ENCODE measurements at regions not wholly inside any gene's neighbourhood (a gene's known extent, or its start where the extent isn't known, plus 50 kb on each side); places are given as distances from the start of the nearest gene placed in this dataset.

DNA sequence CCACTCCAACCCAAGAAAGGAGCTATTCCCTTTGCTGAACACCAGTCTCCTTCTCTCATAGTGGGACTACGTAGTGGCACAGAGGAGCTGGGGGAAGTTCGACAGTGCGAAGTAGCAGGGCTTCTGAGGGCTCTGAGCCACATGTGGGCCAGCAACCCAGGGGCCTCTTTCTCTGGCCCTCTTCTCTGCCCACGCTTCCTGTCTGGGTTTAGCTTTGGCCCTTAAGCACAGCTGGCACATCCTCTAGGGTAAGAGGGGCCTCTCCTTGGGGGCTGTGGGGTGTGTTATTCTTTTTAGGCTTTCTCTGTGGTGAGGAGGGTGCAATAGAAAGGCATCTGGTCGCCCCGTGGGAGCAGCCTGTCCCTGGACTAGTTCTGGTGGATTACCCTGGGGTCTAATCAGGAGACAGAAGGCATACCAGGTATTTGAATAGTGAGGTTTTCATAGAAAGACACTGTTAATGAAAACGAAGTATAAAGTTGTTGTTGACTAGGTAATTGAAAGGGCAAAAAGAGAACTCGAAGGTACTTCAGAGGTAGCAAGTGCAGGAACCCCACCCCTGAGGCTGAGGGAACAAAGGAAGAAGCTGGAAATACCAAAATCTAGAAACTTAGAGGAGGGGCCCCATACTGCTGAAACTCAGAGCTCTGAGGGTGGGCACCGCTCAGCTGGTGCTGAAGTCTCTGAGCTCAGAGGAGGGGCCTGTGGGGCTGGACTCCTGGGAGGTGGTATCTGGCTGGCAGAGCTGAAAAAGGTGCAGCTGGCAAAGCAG is 151.9 kb upstream of the RPS6KA3 start:
- no peaks in the 10 kb centered on the region for H3K36me3 Mint-ChIP-seq
- Histone ChIP-seq H3K27ac (ENCODE audit: low read length) (peak overlapping the region; percentile 58), H3K9me3 (no peaks in the 10 kb centered on the region), H3K4me3 (ENCODE audit: control insufficient read depth in 1 of 2, extremely low read depth in 1 of 2, low read length in 1 of 2) (no peak overlapping the region), H3K4me1 (ENCODE audit: control insufficient read depth in 1 of 2, extremely low read depth in 1 of 2, insufficient read depth in 2 of 2, low read length in 2 of 2) (peaks cover 22 to 30% of the 10 kb centered on the region in 2 experiments), H3K27me3 (replicated peaks in 1 of 2; ENCODE audit: control insufficient read depth in 2 of 2, extremely low read depth in 1 of 2, insufficient read depth in 2 of 2, low read length in 1 of 2) (no peaks in the 10 kb centered on the region), H3K36me3 (ENCODE audit: control insufficient read depth in 2 of 2, extremely low read depth in 1 of 2, insufficient read depth in 1 of 2, low read length in 1 of 2) (no peaks in the 10 kb centered on the region)
- H3K4me1 Mint-ChIP-seq: peaks cover 43 to 64% (median 46%) of the 10 kb centered on the region in 3 donors
- ChIA-PET POLR2A (interaction anchor here (0.6 to 1.2 kb wide), 2 partner anchors 19 to 1452 kb away, joined by 3 read pairs; no protein-coding TSS in a partner anchor), CTCF (interaction anchor here in 1 of 2 donors (0.5 kb wide), 1 partner anchor 26 kb away, joined by 4 read pairs; no protein-coding TSS in a partner anchor)
- H3K4me3 Mint-ChIP-seq: peak overlapping the region in 1 of 3 donors; percentile 70
- H3K9me3 Mint-ChIP-seq: peaks cover 0 to 3% (median 0%) of the 10 kb centered on the region in 3 donors
- peak in 1 of 35 experiments; percentile 13 for DNase-seq
- no peaks in the 10 kb centered on the region for H3K27me3 Mint-ChIP-seq
- peak overlapping the region; percentile 85 to 88 for H3K27ac Mint-ChIP-seq
- WGBS (ENCODE audit: insufficient coverage): 20% methylated on average over 5 of the region's 9 CpGs
- ATAC-seq (replicated peaks in 1 of 4): peak; percentile 37 to 52 (median 38)

DNA sequence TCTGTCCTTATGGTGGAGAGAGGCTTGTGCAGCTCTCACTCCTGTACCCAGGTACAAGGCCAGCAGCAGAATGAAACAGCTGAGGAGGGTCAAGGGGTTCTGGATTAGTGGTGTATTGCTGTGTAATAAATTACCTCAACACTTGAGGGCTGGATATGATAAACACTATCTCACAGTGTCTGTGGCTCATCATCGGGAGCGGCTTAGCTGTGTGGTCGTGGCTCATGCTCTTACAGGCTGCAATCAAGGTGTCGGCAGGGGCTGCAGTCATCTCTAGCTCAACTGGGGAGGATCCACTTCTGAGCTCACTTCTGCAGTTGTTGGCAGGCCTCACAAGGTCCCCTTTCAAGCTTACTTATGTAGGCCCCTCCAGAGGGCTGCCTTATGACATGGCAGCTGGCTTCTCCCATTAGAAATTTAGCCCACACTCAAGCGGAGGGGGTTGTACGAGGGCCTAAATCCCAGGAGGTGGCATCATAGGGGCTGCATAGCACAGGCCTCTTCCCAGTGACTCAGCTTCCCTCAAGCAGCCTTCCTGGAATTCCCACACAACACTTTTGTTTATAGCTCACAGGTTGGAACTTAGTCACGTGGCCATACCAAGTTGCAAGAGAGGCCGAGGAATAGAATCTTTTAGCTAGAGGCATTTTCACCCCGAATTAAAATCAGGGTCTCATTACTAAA is 148.2 kb upstream of the RPS6KA3 start:
- ATAC-seq (replicated peaks in 1 of 4): peak in 1 of 4 experiments; percentile 18
- POLR2A ChIA-PET: interaction anchor here in 1 of 2 donors (0.9 kb wide), 1 partner anchor 161 kb away, joined by 3 read pairs; no protein-coding TSS in a partner anchor

DNA sequence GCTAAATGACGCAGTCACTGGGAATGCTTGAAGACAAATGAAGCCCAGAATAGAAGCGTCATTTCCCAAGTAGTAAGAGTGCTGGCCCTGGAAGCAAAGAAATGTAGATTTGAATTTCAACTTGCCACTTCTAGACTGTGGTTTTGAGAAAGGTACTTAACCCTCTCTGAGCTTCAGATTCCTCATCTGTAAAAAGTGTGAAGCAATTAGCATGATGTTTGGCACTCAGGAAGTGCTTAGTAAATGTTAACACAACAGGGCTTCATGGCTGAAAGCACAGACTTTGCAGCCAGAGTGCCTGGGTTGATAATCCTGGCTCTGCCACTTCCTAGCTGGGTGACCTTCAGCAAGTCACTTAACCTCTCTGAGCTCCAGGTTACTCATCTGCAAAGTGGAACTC is 147.4 kb upstream of the RPS6KA3 start:
- H3K36me3 ChIP-seq (ENCODE audit: control insufficient read depth in 2 of 2, extremely low read depth in 1 of 2, insufficient read depth in 1 of 2, low read length in 1 of 2): no peaks in the 10 kb centered on the region
- peak overlapping the region in 1 of 3 donors; percentile 73 for H3K4me3 Mint-ChIP-seq
- 24% methylated on average over 2 of the region's 2 CpGs for WGBS (ENCODE audit: insufficient coverage)
- DNase-seq: peak in 1 of 35 experiments; percentile 16
- H3K27me3 ChIP-seq (replicated peaks in 1 of 2; ENCODE audit: control insufficient read depth in 2 of 2, extremely low read depth in 1 of 2, insufficient read depth in 2 of 2, low read length in 1 of 2): no peaks in the 10 kb centered on the region
- CTCF ChIA-PET: interaction anchor here in 1 of 2 donors (1.0 kb wide), 1 partner anchor 161 kb away, joined by 3 read pairs; no protein-coding TSS in a partner anchor
- no peaks in the 10 kb centered on the region for H3K36me3 Mint-ChIP-seq
- peak overlapping the region; percentile 85 to 94 for H3K27ac Mint-ChIP-seq
- peak overlapping the region; percentile 75 for H3K27ac ChIP-seq (ENCODE audit: low read length)
- POLR2A ChIA-PET: no interaction called here
- peaks cover 0 to 6% (median 0%) of the 10 kb centered on the region in 3 donors for H3K9me3 Mint-ChIP-seq
- H3K27me3 Mint-ChIP-seq: no peaks in the 10 kb centered on the region
- H3K9me3 ChIP-seq: no peaks in the 10 kb centered on the region
- H3K4me1 ChIP-seq (ENCODE audit: control insufficient read depth in 1 of 2, extremely low read depth in 1 of 2, insufficient read depth in 2 of 2, low read length in 2 of 2): peaks cover 23 to 50% of the 10 kb centered on the region in 2 experiments
- H3K4me1 Mint-ChIP-seq: peaks cover 51 to 55% (median 53%) of the 10 kb centered on the region in 3 donors
- no peak overlapping the region for H3K4me3 ChIP-seq (ENCODE audit: control insufficient read depth in 1 of 2, extremely low read depth in 1 of 2, low read length in 1 of 2)
- ATAC-seq (replicated peaks in 1 of 4): no peak

More for the DNA sequence above, 148.2 kb upstream of the RPS6KA3 start:
- Mint-ChIP-seq H3K27me3 (no peaks in the 10 kb centered on the region), H3K36me3 (no peaks in the 10 kb centered on the region), H3K4me3 (no peak overlapping the region), H3K9me3 (peaks cover 0 to 6% (median 0%) of the 10 kb centered on the region in 3 donors), H3K4me1 (peaks cover 55 to 63% (median 57%) of the 10 kb centered on the region in 3 donors), H3K27ac (peak overlapping the region; percentile 85 to 94)
- H3K4me1 ChIP-seq (ENCODE audit: control insufficient read depth in 1 of 2, extremely low read depth in 1 of 2, insufficient read depth in 2 of 2, low read length in 2 of 2): peaks cover 24 to 53% of the 10 kb centered on the region in 2 experiments
- no peaks in the 10 kb centered on the region for H3K36me3 ChIP-seq (ENCODE audit: control insufficient read depth in 2 of 2, extremely low read depth in 1 of 2, insufficient read depth in 1 of 2, low read length in 1 of 2)
- WGBS (ENCODE audit: insufficient coverage): 39% methylated on average over 3 of the region's 9 CpGs
- no peaks in the 10 kb centered on the region for H3K27me3 ChIP-seq (replicated peaks in 1 of 2; ENCODE audit: control insufficient read depth in 2 of 2, extremely low read depth in 1 of 2, insufficient read depth in 2 of 2, low read length in 1 of 2)
- H3K9me3 ChIP-seq: no peaks in the 10 kb centered on the region
- no peak overlapping the region for H3K4me3 ChIP-seq (ENCODE audit: control insufficient read depth in 1 of 2, extremely low read depth in 1 of 2, low read length in 1 of 2)
- CTCF ChIA-PET: interaction anchor here (0.6 to 1.5 kb wide), 4 partner anchors 12 to 162 kb away, joined by 3 to 5 read pairs (median 4); no protein-coding TSS in a partner anchor
- peak overlapping the region; percentile 38 for H3K27ac ChIP-seq (ENCODE audit: low read length)
- peak in 2 of 35 experiments; percentile 25 to 32 for DNase-seq

DNA sequence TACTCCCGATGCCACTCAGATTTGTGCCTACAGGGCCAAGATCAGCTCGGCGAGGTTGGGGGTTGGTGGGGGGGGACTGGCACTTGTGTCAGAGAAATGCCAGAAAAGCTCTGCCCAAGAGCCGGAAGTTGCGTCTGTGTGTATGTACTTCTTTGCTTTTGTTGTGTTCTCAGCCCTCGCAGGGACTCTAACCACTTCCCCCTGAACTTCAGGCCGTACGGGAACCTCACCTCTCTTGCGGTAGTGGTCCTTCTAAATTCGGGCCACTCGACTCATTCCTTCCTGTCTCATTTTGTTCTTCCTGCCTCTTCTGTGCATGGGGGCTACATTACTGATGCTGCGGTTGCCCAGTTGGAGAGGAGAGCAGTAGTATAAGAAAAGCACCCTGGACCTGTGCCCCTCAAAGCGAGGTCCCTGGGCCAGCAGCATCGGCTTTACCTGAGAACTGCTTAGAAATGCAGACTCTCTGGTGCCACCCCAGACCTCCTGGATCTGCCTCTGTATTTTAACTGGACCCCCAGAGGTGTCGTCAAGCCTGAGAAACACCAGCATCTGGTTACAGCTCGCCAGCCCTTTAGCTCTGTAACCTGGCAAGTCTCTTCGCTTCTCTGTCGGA is 146.3 kb upstream of the RPS6KA3 start:
- DNase-seq (peak; percentile 33 to 86 (median 70)), ATAC-seq (replicated peaks in 1 of 4) (peak; percentile 75 to 94 (median 90))
- no peaks in the 10 kb centered on the region for H3K36me3 ChIP-seq (ENCODE audit: control insufficient read depth in 2 of 2, extremely low read depth in 1 of 2, insufficient read depth in 1 of 2, low read length in 1 of 2)
- no peaks in the 10 kb centered on the region for H3K36me3 Mint-ChIP-seq
- H3K9me3 ChIP-seq: no peaks in the 10 kb centered on the region
- WGBS (ENCODE audit: insufficient coverage): 17% methylated on average over 2 of the region's 18 CpGs
- H3K27me3 Mint-ChIP-seq: no peaks in the 10 kb centered on the region
- H3K4me3 Mint-ChIP-seq: peak overlapping the region; percentile 17 to 73 (median 65)
- H3K27me3 ChIP-seq (replicated peaks in 1 of 2; ENCODE audit: control insufficient read depth in 2 of 2, extremely low read depth in 1 of 2, insufficient read depth in 2 of 2, low read length in 1 of 2): no peaks in the 10 kb centered on the region
- H3K27ac Mint-ChIP-seq: peak overlapping the region; percentile 85 to 94
- CTCF ChIA-PET: interaction anchor here (0.7 to 1.4 kb wide), 2 partner anchors 25 to 157 kb away, joined by 3 read pairs; no protein-coding TSS in a partner anchor
- POLR2A ChIA-PET: interaction anchor here (0.5 to 0.7 kb wide), 3 partner anchors 12 to 525 kb away, joined by 3 to 15 read pairs (median 7); partner anchors contain the start of gene SH3KBP1 (in 1 of the 2)
- peaks cover 0 to 6% (median 1%) of the 10 kb centered on the region in 3 donors for H3K9me3 Mint-ChIP-seq
- peak overlapping the region; percentile 75 for H3K27ac ChIP-seq (ENCODE audit: low read length)
- peaks cover 19 to 40% of the 10 kb centered on the region in 2 experiments for H3K4me1 ChIP-seq (ENCODE audit: control insufficient read depth in 1 of 2, extremely low read depth in 1 of 2, insufficient read depth in 2 of 2, low read length in 2 of 2)
- H3K4me3 ChIP-seq (ENCODE audit: control insufficient read depth in 1 of 2, extremely low read depth in 1 of 2, low read length in 1 of 2): peak overlapping the region; percentile 1 to 34
- peaks cover 40 to 44% (median 42%) of the 10 kb centered on the region in 3 donors for H3K4me1 Mint-ChIP-seq

DNA sequence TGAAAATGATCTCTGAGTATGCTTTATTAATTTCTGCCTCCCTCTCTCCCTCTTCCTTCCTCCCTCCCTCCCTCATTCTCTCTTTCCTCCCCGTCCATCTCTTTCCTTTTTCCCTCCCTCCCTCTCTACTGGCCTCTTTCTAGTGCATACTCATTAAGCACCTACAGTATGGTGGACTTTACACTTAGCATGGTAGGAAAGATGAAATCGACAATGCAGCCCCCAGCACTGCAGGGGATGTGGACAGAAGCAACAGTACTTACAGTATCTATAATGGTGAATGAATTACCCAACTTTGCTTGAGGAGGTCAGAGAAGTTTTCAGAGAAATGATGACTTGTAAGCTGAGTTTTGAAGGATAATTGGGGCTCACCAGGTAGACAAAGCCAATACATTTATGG is 143.8 kb upstream of the RPS6KA3 start:
- H3K4me3 Mint-ChIP-seq: no peak overlapping the region
- H3K9me3 Mint-ChIP-seq: peaks cover 0 to 4% (median 3%) of the 10 kb centered on the region in 3 donors
- H3K36me3 Mint-ChIP-seq: no peaks in the 10 kb centered on the region
- H3K27me3 ChIP-seq (replicated peaks in 1 of 2; ENCODE audit: control insufficient read depth in 2 of 2, extremely low read depth in 1 of 2, insufficient read depth in 2 of 2, low read length in 1 of 2): no peaks in the 10 kb centered on the region
- no CpG with 5 or more reads among the region's 2 CpGs for WGBS (ENCODE audit: insufficient coverage)
- ATAC-seq (replicated peaks in 1 of 4) (no peak), DNase-seq (no peak)
- CTCF ChIA-PET: no interaction called here
- peaks cover 15 to 39% of the 10 kb centered on the region in 2 experiments for H3K4me1 ChIP-seq (ENCODE audit: control insufficient read depth in 1 of 2, extremely low read depth in 1 of 2, insufficient read depth in 2 of 2, low read length in 2 of 2)
- H3K4me1 Mint-ChIP-seq: peaks cover 36 to 39% (median 37%) of the 10 kb centered on the region in 3 donors
- no peaks in the 10 kb centered on the region for H3K36me3 ChIP-seq (ENCODE audit: control insufficient read depth in 2 of 2, extremely low read depth in 1 of 2, insufficient read depth in 1 of 2, low read length in 1 of 2)
- no peak overlapping the region for H3K27ac ChIP-seq (ENCODE audit: low read length)
- no peak overlapping the region for H3K4me3 ChIP-seq (ENCODE audit: control insufficient read depth in 1 of 2, extremely low read depth in 1 of 2, low read length in 1 of 2)
- POLR2A ChIA-PET: no interaction called here
- H3K27ac Mint-ChIP-seq: no peak overlapping the region
- H3K9me3 ChIP-seq: no peaks in the 10 kb centered on the region
- H3K27me3 Mint-ChIP-seq: no peaks in the 10 kb centered on the region

Measured in T-cell (primary cell).